OCI-LY7 (cell line): ENCODE measurements at regions not wholly inside any gene's neighbourhood (a gene's known extent, or its start where the extent isn't known, plus 50 kb on each side); places are given as distances from the start of the nearest gene placed in this dataset.

Source experiments
- EZH2phosphoT487 ChIP-seq: fragments of 200-600 bp; sonication (generic); IDR thresholded peaks from 2 replicates; pipeline ENCODE4 v1.6.1; 2018; ENCODE audit warnings: low read depth, borderline replicate concordance, mild to moderate bottlenecking, mixed run types, antibody characterized with exemption, low read length, moderate library complexity, mixed read lengths
- TF ChIP-seq, protein P1 (sequence below): fragments of 200-600 bp; sonication (generic); conservative IDR thresholded peaks from 2 replicates; pipeline ENCODE4 v1.5.1; 2014; ENCODE audit warnings: mild to moderate bottlenecking, antibody characterized with exemption, low read length, moderate library complexity, mixed read lengths

DNA sequence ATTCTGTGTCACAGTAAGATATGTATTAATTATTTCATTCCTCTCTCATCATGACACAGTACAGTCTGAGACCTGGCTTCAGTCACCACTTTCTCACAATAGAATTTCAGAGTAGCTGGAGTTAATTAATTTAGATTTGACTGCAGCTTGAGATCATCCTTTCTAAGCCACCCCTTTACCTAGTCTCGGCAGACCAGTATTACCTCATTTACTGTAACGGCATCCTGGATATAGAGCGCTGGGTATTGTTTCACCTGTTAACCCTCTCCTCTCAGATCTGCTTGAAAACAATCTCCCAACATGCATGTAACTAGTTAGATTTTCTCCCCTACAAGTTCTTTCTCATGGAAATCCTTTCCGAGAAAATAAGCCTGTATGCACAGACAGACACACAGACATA lies 1057.5 kb downstream of the GATA3 start:
- TF ChIP-seq, protein P1, sequence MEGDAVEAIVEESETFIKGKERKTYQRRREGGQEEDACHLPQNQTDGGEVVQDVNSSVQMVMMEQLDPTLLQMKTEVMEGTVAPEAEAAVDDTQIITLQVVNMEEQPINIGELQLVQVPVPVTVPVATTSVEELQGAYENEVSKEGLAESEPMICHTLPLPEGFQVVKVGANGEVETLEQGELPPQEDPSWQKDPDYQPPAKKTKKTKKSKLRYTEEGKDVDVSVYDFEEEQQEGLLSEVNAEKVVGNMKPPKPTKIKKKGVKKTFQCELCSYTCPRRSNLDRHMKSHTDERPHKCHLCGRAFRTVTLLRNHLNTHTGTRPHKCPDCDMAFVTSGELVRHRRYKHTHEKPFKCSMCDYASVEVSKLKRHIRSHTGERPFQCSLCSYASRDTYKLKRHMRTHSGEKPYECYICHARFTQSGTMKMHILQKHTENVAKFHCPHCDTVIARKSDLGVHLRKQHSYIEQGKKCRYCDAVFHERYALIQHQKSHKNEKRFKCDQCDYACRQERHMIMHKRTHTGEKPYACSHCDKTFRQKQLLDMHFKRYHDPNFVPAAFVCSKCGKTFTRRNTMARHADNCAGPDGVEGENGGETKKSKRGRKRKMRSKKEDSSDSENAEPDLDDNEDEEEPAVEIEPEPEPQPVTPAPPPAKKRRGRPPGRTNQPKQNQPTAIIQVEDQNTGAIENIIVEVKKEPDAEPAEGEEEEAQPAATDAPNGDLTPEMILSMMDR = no peak
- no peak for TF ChIP-seq EZH2phosphoT487
